Activated CD8-positive, alpha-beta T cell treated with anti-CD3 and anti-CD28 coated beads for 36 hours (primary cell): ENCODE measurements at regions not wholly inside any gene's neighbourhood (a gene's known extent, or its start where the extent isn't known, plus 50 kb on each side); places are given as distances from the start of the nearest gene placed in this dataset.

Experiments used
- ATAC-seq: fragments of 200-7000 bp; cut with Tn5 transposase; one replicate; pipeline ENCODE4 v1.10.0; 2021; ENCODE audit warnings: mild to moderate bottlenecking, moderate library complexity
- CTCF ChIA-PET: fragments of 350-600 bp; sonication (Branson Sonifier 250); formaldehyde crosslinking; loops from one replicate; lab custom pipeline; 2021; ENCODE audit warnings: antibody characterized with exemption; lab: Charles Lee
- POLR2A ChIA-PET: fragments of 350-600 bp; sonication (Branson Sonifier 250); formaldehyde crosslinking; loops from one replicate; lab custom pipeline; 2021; ENCODE audit warnings: antibody characterized with exemption; lab: Charles Lee
- DNase-seq: peaks from one replicate; pipeline ENCODE4 v3.0.0-alpha.2; 2020
- H3K27ac Mint-ChIP-seq: one replicate; pipeline ENCODE4 v1.8.0; 2021; ENCODE audit warnings: mild to moderate bottlenecking, mixed read lengths
- H3K27me3 Mint-ChIP-seq: one replicate; pipeline ENCODE4 v1.8.0; 2021; ENCODE audit warnings: mixed read lengths
- H3K36me3 Mint-ChIP-seq: one replicate; pipeline ENCODE4 v1.8.0; 2021; ENCODE audit warnings: low read depth, mixed read lengths
- H3K4me1 Mint-ChIP-seq: one replicate; pipeline ENCODE4 v1.8.0; 2021; ENCODE audit warnings: low read depth, mixed read lengths
- H3K4me3 Mint-ChIP-seq: one replicate; pipeline ENCODE4 v1.8.0; 2021; ENCODE audit warnings: mild to moderate bottlenecking, moderate library complexity, mixed read lengths
- H3K9me3 Mint-ChIP-seq: one replicate; pipeline ENCODE4 v1.8.0; 2021; ENCODE audit warnings: mixed read lengths
- CTCF ChIP-seq: fragments of 200-600 bp; IDR thresholded peaks from one replicate; pipeline ENCODE4 v1.8.0; 2022; ENCODE audit warnings: antibody characterized with exemption, mild to moderate bottlenecking
- intact Hi-C: fragments of 100-400 bp; cut with micrococcal nuclease; formaldehyde crosslinking; loops from one replicate; pipeline ENCODE4 v1.10.0; 2022

- TF ChIP-seq CTCF, result no peak
- H3K4me3 Mint-ChIP-seq, result no peak overlapping the region
- no peaks in the 10 kb centered on the region for H3K36me3 Mint-ChIP-seq
- ChIA-PET CTCF (no interaction called here), POLR2A (interaction anchor here (0.7 kb wide), 1 partner anchor 8 kb away, joined by 4 read pairs; no protein-coding TSS in a partner anchor)
- ATAC-seq (no peak), DNase-seq (no peak)
- H3K27ac Mint-ChIP-seq, result no peak overlapping the region
- intact Hi-C loops, result no loop called here
- no peaks in the 10 kb centered on the region for H3K27me3 Mint-ChIP-seq
- peaks cover 4% of the 10 kb centered on the region for H3K9me3 Mint-ChIP-seq
- no peaks in the 10 kb centered on the region for H3K4me1 Mint-ChIP-seq
Measured at GRCh38 chr9:135271425-135271824, 184.0 kb downstream of the OLFM1 start.

DNA sequence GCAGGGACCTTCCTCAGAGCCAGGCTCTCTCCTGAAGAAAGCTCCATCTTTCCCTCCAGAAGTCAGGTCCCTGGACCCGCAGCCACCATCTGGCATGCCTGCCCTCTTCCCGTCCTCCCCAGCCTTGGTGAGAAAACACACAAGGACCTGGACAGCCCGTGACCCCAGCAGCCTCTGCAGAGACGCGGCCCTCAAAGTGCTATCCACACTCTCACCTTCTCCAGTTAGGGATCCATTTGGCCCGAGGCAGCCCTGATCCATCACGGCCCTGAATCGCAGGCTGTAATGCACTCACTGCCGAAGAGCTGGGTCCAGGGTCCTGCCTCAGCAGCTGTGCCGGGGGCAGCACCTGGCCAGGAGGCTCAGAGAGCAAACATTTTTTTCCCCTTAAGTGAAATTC, 185.1 kb downstream of the OLFM1 start:
- H3K27me3 Mint-ChIP-seq, result no peaks in the 10 kb centered on the region
- intact Hi-C loops, result no loop called here
- no peak overlapping the region for H3K4me3 Mint-ChIP-seq
- peaks cover 4% of the 10 kb centered on the region for H3K9me3 Mint-ChIP-seq
- no peaks in the 10 kb centered on the region for H3K36me3 Mint-ChIP-seq
- DNase-seq (no peak), ATAC-seq (no peak)
- ChIA-PET CTCF (no interaction called here), POLR2A (no interaction called here)
- no peak for TF ChIP-seq CTCF
- H3K27ac Mint-ChIP-seq, result no peak overlapping the region
- no peaks in the 10 kb centered on the region for H3K4me1 Mint-ChIP-seq

- H3K4me3 Mint-ChIP-seq, result no peak overlapping the region
- ATAC-seq, result no peak
- H3K4me1 Mint-ChIP-seq, result no peaks in the 10 kb centered on the region
- TF ChIP-seq CTCF, result no peak
- intact Hi-C loops, result no loop called here
- no peak for DNase-seq
- no peak overlapping the region for H3K27ac Mint-ChIP-seq
- H3K9me3 Mint-ChIP-seq, result peaks cover 4% of the 10 kb centered on the region
- ChIA-PET POLR2A (no interaction called here), CTCF (no interaction called here)
- H3K27me3 Mint-ChIP-seq, result no peaks in the 10 kb centered on the region
- no peaks in the 10 kb centered on the region for H3K36me3 Mint-ChIP-seq
Measured at GRCh38 chr9:135273008-135273407, 185.5 kb downstream of the OLFM1 start.

DNA sequence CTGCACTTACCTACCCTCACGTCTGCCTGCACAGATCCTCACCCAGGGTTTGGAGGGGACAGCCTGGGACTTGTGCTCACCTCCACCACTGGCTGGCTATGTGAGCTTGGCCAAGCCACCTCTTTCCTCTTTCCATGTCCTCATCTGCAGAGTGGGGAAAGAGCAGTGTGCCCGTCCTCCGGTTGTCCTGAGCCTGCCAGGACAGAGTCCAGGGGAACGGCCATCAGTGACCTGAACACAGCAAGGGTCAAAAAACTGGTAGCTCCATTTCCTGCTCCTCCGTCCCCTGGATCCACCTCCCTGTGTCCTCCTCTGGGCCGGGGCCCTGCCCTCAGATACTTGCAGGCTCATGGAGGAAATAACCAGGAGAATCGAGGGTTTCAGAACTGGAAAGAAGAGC, 187.7 kb downstream of the OLFM1 start:
- no peak for TF ChIP-seq CTCF
- H3K27me3 Mint-ChIP-seq, result no peaks in the 10 kb centered on the region
- H3K27ac Mint-ChIP-seq, result no peak overlapping the region
- ChIA-PET CTCF (no interaction called here), POLR2A (no interaction called here)
- H3K9me3 Mint-ChIP-seq, result no peaks in the 10 kb centered on the region
- no peaks in the 10 kb centered on the region for H3K4me1 Mint-ChIP-seq
- intact Hi-C loops, result no loop called here
- ATAC-seq (no peak), DNase-seq (no peak)
- no peak overlapping the region for H3K4me3 Mint-ChIP-seq
- no peaks in the 10 kb centered on the region for H3K36me3 Mint-ChIP-seq

DNA sequence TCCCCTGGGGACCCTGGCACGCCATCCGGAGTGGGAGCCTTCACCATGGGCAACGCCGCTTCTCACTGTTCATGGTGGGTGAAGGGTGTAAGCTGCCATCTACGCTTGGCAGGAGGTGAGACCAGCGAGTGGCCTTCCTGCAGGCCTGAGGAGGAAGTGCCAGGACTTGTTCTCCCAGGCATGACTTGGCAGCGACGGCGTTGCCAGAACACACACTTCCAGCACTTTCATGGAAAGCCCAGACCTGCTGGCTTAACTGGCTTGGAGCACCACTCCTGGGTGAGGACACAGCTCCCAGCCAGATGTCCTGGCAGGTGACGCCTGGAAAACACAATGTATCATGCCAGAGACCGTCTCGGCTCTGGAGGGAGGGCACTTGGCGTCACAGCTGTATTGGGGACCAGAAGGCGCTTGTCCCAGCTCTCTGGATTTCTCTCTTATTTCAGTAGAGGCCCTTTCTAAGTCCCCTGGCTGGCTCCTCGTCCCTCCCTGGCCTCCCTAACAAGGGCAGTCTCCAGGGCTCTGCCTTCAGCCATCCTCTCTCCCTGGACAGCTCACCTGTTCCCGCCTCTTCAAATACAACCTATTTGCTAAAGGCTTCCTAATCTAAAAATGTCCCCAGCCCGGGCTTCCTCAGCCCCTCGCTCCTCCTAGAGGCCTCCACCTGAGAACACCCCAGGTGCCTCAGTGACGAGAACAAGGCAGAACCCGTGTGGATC, 188.3 kb downstream of the OLFM1 start:
- H3K36me3 Mint-ChIP-seq, result no peaks in the 10 kb centered on the region
- DNase-seq, result no peak
- POLR2A ChIA-PET, result no interaction called here
- H3K4me1 Mint-ChIP-seq, result no peaks in the 10 kb centered on the region
- no peaks in the 10 kb centered on the region for H3K9me3 Mint-ChIP-seq
- no peak overlapping the region for H3K27ac Mint-ChIP-seq
- CTCF ChIA-PET, result no interaction called here
- H3K27me3 Mint-ChIP-seq, result no peaks in the 10 kb centered on the region
- ATAC-seq, result no peak
- TF ChIP-seq CTCF, result no peak
- no peak overlapping the region for H3K4me3 Mint-ChIP-seq
- intact Hi-C loops, result no loop called here
